GM23338 (cell line): ENCODE measurements at regions not wholly inside any gene's neighbourhood (a gene's known extent, or its start where the extent isn't known, plus 50 kb on each side); places are given as distances from the start of the nearest gene placed in this dataset.

Source experiments
- CREB1 ChIP-seq: fragments of 250-450 bp; sonication (Bioruptor Pico); IDR thresholded peaks from 2 replicates; pipeline ENCODE4 v1.5.0; 2020; ENCODE audit warnings: low read depth, mild to moderate bottlenecking, moderate library complexity
- CTCF ChIP-seq, 2 experiments: fragments of 200-600 bp in 1 of 2; sonication (generic) in 1 of 2; conservative IDR thresholded peaks; 2 replicates each; pipeline versions ENCODE4 v1.5.1 to v1.6.1; 2016 to 2017; ENCODE audit warnings: antibody characterized with exemption in 2 of 2, low read depth in 2 of 2, mild to moderate bottlenecking in 2 of 2, moderate library complexity in 1 of 2
- ETS1 ChIP-seq: IDR thresholded peaks from 2 replicates; pipeline ENCODE4 v1.6.1; 2016; ENCODE audit warnings: antibody characterized with exemption
- EZH2 ChIP-seq: fragments of 200-600 bp; sonication (generic); IDR thresholded peaks from one replicate; pipeline ENCODE4 v1.8.0; 2017; ENCODE audit warnings: antibody characterized with exemption, mild to moderate bottlenecking, low read depth; ENCODE audit not compliant: unreplicated experiment
- EZH2phosphoT487 ChIP-seq: fragments of 200-600 bp; sonication (generic); IDR thresholded peaks from one replicate; pipeline ENCODE4 v1.8.1; 2018; ENCODE audit warnings: antibody characterized with exemption; ENCODE audit not compliant: unreplicated experiment
- JUNB ChIP-seq: IDR thresholded peaks from one replicate; pipeline ENCODE4 v1.6.1; 2016; ENCODE audit warnings: antibody characterized with exemption; ENCODE audit not compliant: unreplicated experiment
- POLR2AphosphoS5 ChIP-seq: IDR thresholded peaks from 2 replicates; pipeline ENCODE4 v1.6.1; 2016; ENCODE audit warnings: antibody characterized with exemption, low read depth
- REST ChIP-seq: IDR thresholded peaks from one replicate; pipeline ENCODE4 v1.6.1; 2018; ENCODE audit warnings: antibody characterized with exemption; ENCODE audit not compliant: unreplicated experiment
- STAT1 ChIP-seq: IDR thresholded peaks from one replicate; pipeline ENCODE4 v1.6.1; 2016; ENCODE audit warnings: antibody characterized with exemption; ENCODE audit not compliant: unreplicated experiment
- ZNF114 ChIP-seq: fragments of 250-450 bp; sonication (Bioruptor Pico); IDR thresholded peaks from 2 replicates; pipeline ENCODE4 v1.5.0; 2020; ENCODE audit warnings: mild to moderate bottlenecking, moderate library complexity
- ZNF331 ChIP-seq: fragments of 250-450 bp; sonication (Bioruptor Pico); IDR thresholded peaks from 2 replicates; pipeline ENCODE4 v1.5.0; 2020; ENCODE audit warnings: low read depth, mild to moderate bottlenecking, moderate library complexity

GRCh38 chr5:1735320-1735970, 64.2 kb downstream of the MRPL36 start:
- no peak for TF ChIP-seq CREB1 (CRISPR knock-in tag)
- TF ChIP-seq CTCF (conservative IDR thresholded peaks at IDR 0.05; ENCODE audit: low read depth in 2 of 2), result no peak
- no peak for TF ChIP-seq POLR2AphosphoS5
- TF ChIP-seq REST, result no peak
- TF ChIP-seq STAT1, result no peak
- TF ChIP-seq EZH2, result no peak
- TF ChIP-seq EZH2phosphoT487, result no peak
- no peak for TF ChIP-seq ETS1
- TF ChIP-seq ZNF331 (CRISPR knock-in tag), result no peak
- no peak for TF ChIP-seq ZNF114 (CRISPR knock-in tag)
- TF ChIP-seq JUNB, result no peak
